A549 (cell line): ENCODE measurements at regions not wholly inside any gene's neighbourhood (a gene's known extent, or its start where the extent isn't known, plus 50 kb on each side); places are given as distances from the start of the nearest gene placed in this dataset.

Experiments
- CTCF ChIP-seq: fragments of >200 bp; sonication (Bioruptor Twin); formaldehyde crosslinking; IDR thresholded peaks from 3 replicates; pipeline ENCODE4 v1.5.1; 2016
- EHMT2 ChIP-seq: fragments of 200-600 bp; sonication (generic); IDR thresholded peaks from 2 replicates; pipeline ENCODE4 v1.6.1; 2016; ENCODE audit warnings: antibody characterized with exemption, low read depth, mild to moderate bottlenecking, moderate library complexity
- EP300 ChIP-seq, 2 experiments: fragments of >200 bp; sonication (Bioruptor Twin); formaldehyde crosslinking; IDR thresholded peaks; 2 replicates in 1 of 2; 3 replicates in 1 of 2; pipeline ENCODE4 v1.6.1; 2016 to 2017
- NR3C1 ChIP-seq: fragments of >200 bp; sonication (Bioruptor Twin); formaldehyde crosslinking; IDR thresholded peaks from 3 replicates; pipeline ENCODE4 v1.6.1; 2017
- POLR2A ChIP-seq: IDR thresholded peaks from 2 replicates; pipeline ENCODE4 v1.6.1; 2012; ENCODE audit warnings: mild to moderate bottlenecking, low read length
- POLR2AphosphoS2 ChIP-seq: conservative IDR thresholded peaks from 2 replicates; pipeline ENCODE4 v1.6.1; 2012; ENCODE audit warnings: low read length, improper control_type of control experiment, inconsistent platforms
- RAD21 ChIP-seq, 2 experiments: fragments of >200 bp in 1 of 2; sonication (Bioruptor Twin) in 1 of 2; formaldehyde crosslinking in 1 of 2; IDR thresholded peaks in 1 of 2; conservative IDR thresholded peaks in 1 of 2; 2 replicates in 1 of 2; 3 replicates in 1 of 2; pipeline ENCODE4 v1.6.1; 2012 to 2018; ENCODE audit warnings: inconsistent platforms in 1 of 2
- REST ChIP-seq: fragments of 200-600 bp; sonication (generic); IDR thresholded peaks from 2 replicates; pipeline ENCODE4 v1.6.1; 2016; ENCODE audit warnings: antibody characterized with exemption, mild to moderate bottlenecking, moderate library complexity
- RFX5 ChIP-seq: fragments of 450-650 bp; IDR thresholded peaks from 2 replicates; pipeline ENCODE4 v1.7.1; 2014; ENCODE audit warnings: antibody characterized with exemption, mild to moderate bottlenecking, moderate library complexity

- no peak for TF ChIP-seq RFX5
- TF ChIP-seq POLR2A, result no peak
- TF ChIP-seq RAD21 (conservative IDR thresholded peaks at IDR 0.05 in 1 of 2, IDR thresholded peaks at IDR 0.05 in 1 of 2), result no peak
- TF ChIP-seq POLR2AphosphoS2, result no peak
- no peak for TF ChIP-seq REST
- TF ChIP-seq CTCF, result no peak
- TF ChIP-seq EP300 (IDR thresholded peaks at IDR 0.05), result no peak
- no peak for TF ChIP-seq EHMT2
- TF ChIP-seq NR3C1, result no peak
These were observed 546.1 kb downstream of the NR2F1-AS1 start for GRCh38 chr5:93034621-93035590.
